ENCODE measurements at regions not wholly inside any gene's neighbourhood (a gene's known extent, or its start where the extent isn't known, plus 50 kb on each side); places are given as distances from the start of the nearest gene placed in this dataset.
"Not testable (repeated sequence)": the region's sequence is repeated elsewhere in the genome, so short reads cannot be mapped to it uniquely, and the experiment has no call there.

DNA sequence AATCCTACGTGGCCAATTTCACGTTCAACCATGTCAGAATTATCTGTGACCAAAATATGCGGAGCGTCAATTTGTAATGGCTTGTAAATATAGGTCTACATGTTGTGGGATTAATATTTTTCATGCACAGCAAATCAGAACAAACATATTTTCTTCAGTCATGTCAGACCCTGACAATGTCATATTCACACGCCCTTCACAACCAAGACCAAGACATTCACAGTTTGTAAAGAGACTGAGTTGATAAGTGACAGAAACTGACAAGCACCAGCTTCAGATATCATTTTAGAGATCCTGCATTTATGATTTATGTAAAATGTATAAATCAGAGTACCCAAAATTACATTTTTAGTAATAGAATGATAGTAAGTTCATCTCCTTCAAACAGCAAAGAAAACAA is 57.3 kb upstream of the NOVA1 start:
- DNase-seq = no peak

GRCh38 chr14:26663506-26663905 is 65.7 kb upstream of the NOVA1 start:
- no peak for DNase-seq

- DNase-seq = not testable (repeated sequence)
Observed at GRCh38 chr14:26678732-26679420, 81.0 kb upstream of the NOVA1 start.

DNA sequence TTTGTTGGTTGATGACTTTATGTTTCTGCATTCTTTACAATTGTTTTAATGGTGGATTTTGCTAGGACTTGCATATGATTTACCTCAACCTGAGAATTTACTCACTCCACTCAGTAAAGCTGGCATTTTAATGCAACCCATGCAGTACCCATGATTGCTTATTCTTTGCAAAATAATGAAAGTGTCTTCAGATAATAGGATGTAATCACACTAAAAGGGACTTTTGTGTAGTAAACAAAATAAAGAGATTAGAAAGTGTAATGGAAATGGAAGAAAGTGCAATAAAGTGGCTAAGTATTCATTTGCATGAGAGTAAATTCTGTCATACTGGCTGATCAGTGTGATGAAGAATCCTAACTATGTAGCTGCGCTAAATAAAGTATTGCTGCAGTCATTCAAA is 87.6 kb upstream of the NOVA1 start:
- DNase-seq = no peak

- DNase-seq = no peak
Observed at GRCh38 chr14:26687301-26687837, 89.5 kb upstream of the NOVA1 start.

DNA sequence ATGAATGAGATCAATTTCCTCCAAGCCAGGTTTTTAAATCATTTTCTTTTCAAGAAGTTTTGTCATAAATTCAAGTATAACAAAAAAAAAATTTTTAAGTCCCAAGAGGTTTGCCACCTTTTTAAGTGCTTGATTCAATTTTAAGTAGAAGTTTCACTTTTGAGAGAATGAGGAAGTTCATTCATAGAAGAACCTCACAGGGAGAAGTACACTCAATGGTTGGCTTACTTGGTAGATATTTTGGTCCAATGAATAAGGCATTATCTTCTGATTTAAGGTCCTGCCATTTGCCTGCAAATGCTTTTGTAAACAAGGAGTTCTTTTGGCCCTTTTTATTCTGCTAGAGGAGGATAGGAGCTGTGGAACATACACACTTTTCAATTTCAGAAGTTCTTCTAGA is 96.7 kb upstream of the NOVA1 start:
- DNase-seq = no peak

DNA sequence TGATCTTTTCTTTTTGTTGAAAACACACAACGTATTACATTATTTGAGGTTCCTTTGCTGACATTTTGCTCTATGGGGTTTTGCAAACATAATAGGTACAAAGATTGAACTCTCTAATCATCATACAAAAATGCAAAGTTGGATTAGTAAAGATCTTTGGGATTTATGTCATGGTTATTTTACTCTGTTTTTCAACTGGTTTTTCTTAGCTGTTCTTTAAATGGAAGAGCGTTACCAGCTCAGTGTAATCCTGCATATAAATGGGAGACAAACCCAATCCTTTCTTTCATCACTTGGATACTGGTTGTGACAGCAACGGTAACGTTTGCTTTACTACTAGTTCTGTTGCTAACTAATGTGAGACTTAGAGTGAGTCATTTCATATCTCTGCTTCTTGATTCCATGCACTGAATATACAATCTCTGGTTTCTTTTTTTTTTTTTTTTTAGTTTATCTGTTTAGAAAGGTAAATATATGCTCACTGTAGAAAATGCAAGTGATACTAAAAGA is 104.9 kb upstream of the NOVA1 start:
- DNase-seq = no peak

- no peak for DNase-seq
Observed at GRCh38 chr14:26703686-26704366, 106.0 kb upstream of the NOVA1 start.

- no peak for DNase-seq
Observed at GRCh38 chr14:26707234-26707633, 109.4 kb upstream of the NOVA1 start.

- DNase-seq = no peak
Observed at GRCh38 chr14:26709019-26709418, 111.2 kb upstream of the NOVA1 start.

GRCh38 chr14:26719514-26719913 is 121.7 kb upstream of the NOVA1 start:
- DNase-seq = no peak

DNA sequence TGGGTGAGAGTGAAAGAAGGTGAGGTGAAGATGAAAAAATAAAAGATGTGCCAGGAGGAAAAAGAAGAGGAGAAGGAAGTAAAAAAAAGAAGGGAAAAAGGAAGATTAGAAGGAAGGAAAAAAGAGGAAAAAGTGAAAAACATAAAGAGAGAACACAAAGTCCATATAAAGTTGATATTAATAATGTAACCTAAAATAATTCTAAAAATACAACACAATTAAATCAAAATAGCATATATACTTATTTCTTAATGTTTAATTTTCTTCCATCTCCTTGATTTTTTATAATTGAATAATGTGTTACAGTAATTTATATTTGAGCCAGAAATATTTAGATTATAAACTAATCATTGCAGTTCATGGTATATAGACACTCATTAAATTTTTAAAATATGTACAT is 124.4 kb upstream of the NOVA1 start:
- DNase-seq = no peak

- DNase-seq = no peak
Observed at GRCh38 chr14:26729851-26730250, 132.0 kb upstream of the NOVA1 start.

- DNase-seq = peak in 1 of 2 experiments; percentile 0
Observed at GRCh38 chr14:26730929-26731618, 133.2 kb upstream of the NOVA1 start.

- no peak for DNase-seq
Observed at GRCh38 chr14:26735811-26736210, 138.0 kb upstream of the NOVA1 start.

DNA sequence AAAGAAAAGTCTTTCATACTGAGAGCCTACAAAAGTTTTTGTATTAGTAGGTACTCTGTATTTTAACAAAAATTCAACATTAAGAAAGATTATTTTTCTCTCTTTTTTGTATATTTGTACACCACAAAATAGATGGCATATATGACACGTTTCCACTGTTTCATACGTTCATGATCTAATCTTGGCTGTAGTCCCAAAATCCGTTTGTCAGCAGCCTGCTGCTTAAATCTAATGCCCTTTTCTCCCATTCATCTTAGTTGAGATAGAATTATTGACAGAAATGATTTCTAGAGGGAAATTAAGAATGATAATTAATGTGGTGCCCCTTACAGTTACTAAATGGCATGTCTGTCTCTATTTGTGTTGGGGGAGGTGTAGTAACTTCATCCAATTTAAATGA is 140.7 kb upstream of the NOVA1 start:
- DNase-seq = no peak

DNA sequence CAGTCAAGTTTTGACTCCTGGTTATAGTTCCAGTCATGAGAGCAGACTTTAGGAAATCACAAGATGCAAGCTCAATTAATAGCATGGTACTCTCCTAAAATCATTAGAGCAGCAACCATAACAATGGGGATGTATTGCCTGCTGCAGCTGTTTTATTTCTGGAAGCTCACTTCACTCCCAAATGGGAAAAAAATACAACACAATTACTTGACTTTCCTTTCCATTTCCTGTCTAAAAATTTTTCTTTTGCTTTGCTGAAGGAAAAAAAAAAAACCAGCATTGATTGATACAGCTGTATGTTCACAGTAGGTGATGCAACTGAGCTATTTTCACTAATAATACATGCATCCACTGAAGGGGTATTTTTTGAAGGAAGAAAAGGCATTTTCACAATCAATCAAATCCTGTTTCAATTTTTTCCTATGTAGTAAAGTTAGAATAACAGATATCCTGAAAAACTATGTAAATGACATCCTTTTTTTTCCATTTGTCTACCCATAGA is 143.9 kb upstream of the NOVA1 start:
- no peak for DNase-seq

GRCh38 chr14:26743284-26743683 is 145.5 kb upstream of the NOVA1 start:
- no peak for DNase-seq

DNA sequence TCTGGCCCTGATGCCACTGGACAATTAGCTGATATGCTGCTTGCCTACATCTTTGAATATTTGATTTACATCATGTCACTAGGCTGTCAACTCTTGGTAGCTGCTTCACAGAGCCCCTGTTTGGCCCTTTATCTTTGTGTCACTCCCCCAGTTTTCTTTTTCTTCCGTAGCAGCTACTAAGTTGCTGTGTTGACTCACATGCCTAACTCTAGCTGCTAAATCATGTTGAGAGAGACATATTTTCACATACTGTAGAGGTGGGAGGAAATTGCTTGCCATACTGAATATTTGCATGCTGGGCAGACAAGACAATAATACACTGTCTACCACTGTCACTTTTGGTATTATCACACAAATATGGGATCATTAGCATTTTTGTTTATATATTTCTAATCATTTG is 147.1 kb upstream of the NOVA1 start:
- no peak for DNase-seq

DNA sequence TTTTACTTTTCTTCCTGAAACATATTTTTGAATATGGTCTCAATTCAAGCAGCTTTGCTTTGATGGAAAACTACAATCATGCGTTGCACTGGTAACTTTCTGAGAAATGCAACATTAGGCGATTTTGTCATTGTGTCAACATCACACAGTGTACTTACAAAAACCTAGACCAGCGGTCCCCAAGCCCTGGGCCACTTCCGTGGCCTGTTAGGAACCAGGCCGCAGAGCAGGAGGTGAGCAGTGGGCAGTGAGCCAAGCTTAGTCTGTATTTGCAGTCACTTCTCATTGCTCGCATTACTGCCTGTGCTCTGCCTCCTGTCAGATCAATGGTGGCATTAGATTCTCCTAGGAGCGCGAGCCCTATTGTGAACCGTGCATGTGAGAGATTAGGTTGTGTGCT is 163.7 kb upstream of the NOVA1 start:
- no peak for DNase-seq

GRCh38 chr14:26765301-26765700 is 167.5 kb upstream of the NOVA1 start:
- no peak for DNase-seq

DNA sequence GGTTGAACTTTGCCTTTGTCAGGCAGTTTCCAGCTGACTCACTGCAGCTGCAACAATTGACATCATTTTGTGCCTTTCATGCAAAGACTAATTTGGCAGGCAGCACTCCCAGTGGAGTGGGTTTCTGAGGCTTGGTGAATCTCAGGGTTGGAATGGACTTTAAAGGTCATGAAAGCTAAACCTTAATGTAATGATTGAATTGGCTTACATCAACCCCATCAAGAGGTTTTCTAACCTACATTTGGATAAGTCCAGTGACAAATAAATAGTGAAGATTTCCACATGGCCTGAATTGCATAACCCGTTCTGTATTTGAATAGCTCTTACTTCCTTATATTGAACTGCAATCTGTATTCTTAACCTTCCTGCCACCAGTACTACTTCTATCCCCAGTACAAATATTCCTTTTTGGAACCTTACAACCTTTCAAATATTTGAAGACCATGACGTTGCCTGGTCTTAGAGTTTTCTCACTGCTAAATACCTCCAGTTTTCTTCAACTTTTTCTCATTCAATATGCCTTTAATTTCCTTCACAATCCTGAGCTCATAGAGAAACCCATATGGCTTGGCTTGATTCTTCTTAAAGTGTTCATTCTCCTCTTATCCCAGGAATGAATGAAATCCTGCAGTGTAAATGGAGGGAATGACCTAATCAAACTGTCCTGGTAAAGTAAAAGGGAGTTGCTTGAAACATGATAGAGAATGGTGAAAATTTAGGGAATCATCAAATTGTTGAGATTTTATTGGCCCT is 168.1 kb upstream of the NOVA1 start:
- DNase-seq = no peak

GRCh38 chr14:26766726-26767125 is 168.9 kb upstream of the NOVA1 start:
- DNase-seq = no peak

Data from NCI-H1930 (cell line).